GM23338 (cell line): ENCODE measurements at regions not wholly inside any gene's neighbourhood (a gene's known extent, or its start where the extent isn't known, plus 50 kb on each side); places are given as distances from the start of the nearest gene placed in this dataset.
"Not testable (repeated sequence)": the region's sequence is repeated elsewhere in the genome, so short reads cannot be mapped to it uniquely, and the experiment has no call there.

ENCODE experiments used
- ATAC-seq: fragments of 200-7000 bp; cut with Tn5 transposase; 3 replicates; pipeline ENCODE4 v1.9.1; 2020
- DNase-seq: peaks from one replicate; pipeline ENCODE4 v3.0.0-alpha.2; 2015; ENCODE audit warnings: low spot score
- H2AFZ ChIP-seq: fragments of 200-600 bp; sonication (generic); 2 replicates; pipeline ENCODE4 v1.8.0; 2016; ENCODE audit warnings: antibody characterized with exemption, mild to moderate bottlenecking, moderate library complexity
- H3F3A ChIP-seq: fragments of 200-600 bp; sonication (generic); replicated peaks from 2 replicates; pipeline ENCODE4 v1.8.0; 2017; ENCODE audit warnings: antibody characterized with exemption, mixed run types, low read depth
- H3K27ac ChIP-seq: fragments of 200-600 bp; sonication (generic); 2 replicates; pipeline ENCODE4 v1.6.1; 2016; ENCODE audit warnings: low read depth
- H3K27me3 ChIP-seq: fragments of 200-600 bp; sonication (generic); 2 replicates; pipeline ENCODE4 v1.8.0; 2016; ENCODE audit warnings: mild to moderate bottlenecking, mixed run types, moderate library complexity; ENCODE audit not compliant: insufficient read depth
- H3K36me3 ChIP-seq: fragments of 200-600 bp; sonication (generic); 2 replicates; pipeline ENCODE4 v1.8.0; 2016; ENCODE audit warnings: mild to moderate bottlenecking; ENCODE audit not compliant: insufficient read depth
- H3K4me1 ChIP-seq: fragments of 200-600 bp; sonication (generic); 2 replicates; pipeline ENCODE4 v1.8.0; 2016; ENCODE audit warnings: mild to moderate bottlenecking, moderate library complexity; ENCODE audit not compliant: insufficient read depth
- H3K4me2 ChIP-seq: fragments of 200-600 bp; sonication (generic); 2 replicates; pipeline ENCODE4 v1.7.1; 2017; ENCODE audit warnings: mixed run types
- H3K4me3 ChIP-seq: fragments of 200-600 bp; sonication (generic); 2 replicates; pipeline ENCODE4 v1.6.1; 2016; ENCODE audit warnings: mixed run types
- H3K79me2 ChIP-seq: fragments of 200-600 bp; sonication (generic); replicated peaks from 2 replicates; pipeline ENCODE4 v1.8.0; 2017; ENCODE audit warnings: mild to moderate bottlenecking; ENCODE audit not compliant: insufficient read depth
- H3K9me2 ChIP-seq: fragments of 200-600 bp; sonication (generic); 2 replicates; pipeline ENCODE4 v1.8.0; 2017; ENCODE audit not compliant: insufficient read depth
- H4K20me1 ChIP-seq: fragments of 200-600 bp; sonication (generic); replicated peaks from 2 replicates; pipeline ENCODE4 v1.8.0; 2017; ENCODE audit warnings: mild to moderate bottlenecking; ENCODE audit not compliant: insufficient read depth
- H3K27ac Mint-ChIP-seq: 2 replicates; pipeline ENCODE4 v1.8.0; 2020; ENCODE audit warnings: inconsistent platforms, mild to moderate bottlenecking, moderate library complexity, mixed read lengths
- H3K27me3 Mint-ChIP-seq: 3 replicates; pipeline ENCODE4 v1.8.0; 2022; ENCODE audit warnings: low read depth, mild to moderate bottlenecking, moderate library complexity, mixed read lengths, inconsistent platforms; ENCODE audit not compliant: insufficient read depth, poor library complexity
- H3K36me3 Mint-ChIP-seq: 3 replicates; pipeline ENCODE4 v1.8.0; 2021; ENCODE audit warnings: low read depth, mild to moderate bottlenecking, inconsistent platforms, moderate library complexity, mixed read lengths
- H3K4me1 Mint-ChIP-seq: 3 replicates; pipeline ENCODE4 v1.8.0; 2020; ENCODE audit warnings: mild to moderate bottlenecking, inconsistent platforms, mixed read lengths
- H3K4me3 Mint-ChIP-seq: 3 replicates; pipeline ENCODE4 v1.8.0; 2021; ENCODE audit warnings: moderate library complexity, mild to moderate bottlenecking, inconsistent platforms, mixed read lengths
- H3K9me3 Mint-ChIP-seq: 3 replicates; pipeline ENCODE4 v1.8.0; 2020; ENCODE audit warnings: moderate library complexity, mild to moderate bottlenecking, inconsistent platforms, mixed read lengths
- CREB1 ChIP-seq: fragments of 250-450 bp; sonication (Bioruptor Pico); IDR thresholded peaks from 2 replicates; pipeline ENCODE4 v1.5.0; 2020; ENCODE audit warnings: low read depth, mild to moderate bottlenecking, moderate library complexity
- EZH2phosphoT487 ChIP-seq: fragments of 200-600 bp; sonication (generic); IDR thresholded peaks from one replicate; pipeline ENCODE4 v1.8.1; 2018; ENCODE audit warnings: antibody characterized with exemption; ENCODE audit not compliant: unreplicated experiment
- STAT1 ChIP-seq: IDR thresholded peaks from one replicate; pipeline ENCODE4 v1.6.1; 2016; ENCODE audit warnings: antibody characterized with exemption; ENCODE audit not compliant: unreplicated experiment
- TF ChIP-seq, protein P1 (sequence below): IDR thresholded peaks from one replicate; pipeline ENCODE4 v1.6.1; 2018; ENCODE audit warnings: antibody characterized with exemption; ENCODE audit not compliant: unreplicated experiment
- TF ChIP-seq, protein P2 (sequence below): IDR thresholded peaks from 2 replicates; pipeline ENCODE4 v1.6.1; 2016; ENCODE audit warnings: antibody characterized with exemption

DNA sequence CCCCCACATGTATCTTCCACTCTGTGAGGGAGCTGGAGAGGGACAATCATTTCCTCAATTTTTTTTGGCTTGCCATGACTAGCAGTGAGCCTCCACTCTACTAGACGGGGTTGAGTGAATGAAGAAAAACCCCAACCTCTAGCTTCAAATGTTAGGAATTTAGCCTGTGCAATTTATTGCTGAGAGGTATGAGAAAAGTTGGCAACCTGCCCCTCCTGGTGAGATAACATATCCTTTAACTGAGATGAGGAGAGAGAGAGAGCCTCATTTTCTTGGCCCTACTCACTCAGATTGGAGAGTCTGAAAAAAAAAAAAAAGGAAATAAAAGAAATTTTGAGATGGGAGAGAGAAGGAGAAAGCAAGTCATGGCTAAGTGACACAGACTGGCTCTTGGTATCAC, 218.2 kb upstream of the CARD18 start (continued):
- TF ChIP-seq, protein P1, sequence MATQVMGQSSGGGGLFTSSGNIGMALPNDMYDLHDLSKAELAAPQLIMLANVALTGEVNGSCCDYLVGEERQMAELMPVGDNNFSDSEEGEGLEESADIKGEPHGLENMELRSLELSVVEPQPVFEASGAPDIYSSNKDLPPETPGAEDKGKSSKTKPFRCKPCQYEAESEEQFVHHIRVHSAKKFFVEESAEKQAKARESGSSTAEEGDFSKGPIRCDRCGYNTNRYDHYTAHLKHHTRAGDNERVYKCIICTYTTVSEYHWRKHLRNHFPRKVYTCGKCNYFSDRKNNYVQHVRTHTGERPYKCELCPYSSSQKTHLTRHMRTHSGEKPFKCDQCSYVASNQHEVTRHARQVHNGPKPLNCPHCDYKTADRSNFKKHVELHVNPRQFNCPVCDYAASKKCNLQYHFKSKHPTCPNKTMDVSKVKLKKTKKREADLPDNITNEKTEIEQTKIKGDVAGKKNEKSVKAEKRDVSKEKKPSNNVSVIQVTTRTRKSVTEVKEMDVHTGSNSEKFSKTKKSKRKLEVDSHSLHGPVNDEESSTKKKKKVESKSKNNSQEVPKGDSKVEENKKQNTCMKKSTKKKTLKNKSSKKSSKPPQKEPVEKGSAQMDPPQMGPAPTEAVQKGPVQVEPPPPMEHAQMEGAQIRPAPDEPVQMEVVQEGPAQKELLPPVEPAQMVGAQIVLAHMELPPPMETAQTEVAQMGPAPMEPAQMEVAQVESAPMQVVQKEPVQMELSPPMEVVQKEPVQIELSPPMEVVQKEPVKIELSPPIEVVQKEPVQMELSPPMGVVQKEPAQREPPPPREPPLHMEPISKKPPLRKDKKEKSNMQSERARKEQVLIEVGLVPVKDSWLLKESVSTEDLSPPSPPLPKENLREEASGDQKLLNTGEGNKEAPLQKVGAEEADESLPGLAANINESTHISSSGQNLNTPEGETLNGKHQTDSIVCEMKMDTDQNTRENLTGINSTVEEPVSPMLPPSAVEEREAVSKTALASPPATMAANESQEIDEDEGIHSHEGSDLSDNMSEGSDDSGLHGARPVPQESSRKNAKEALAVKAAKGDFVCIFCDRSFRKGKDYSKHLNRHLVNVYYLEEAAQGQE: no peak
- TF ChIP-seq EZH2phosphoT487 (no peak), STAT1 (no peak), CREB1 (CRISPR knock-in tag) (no peak)

DNA sequence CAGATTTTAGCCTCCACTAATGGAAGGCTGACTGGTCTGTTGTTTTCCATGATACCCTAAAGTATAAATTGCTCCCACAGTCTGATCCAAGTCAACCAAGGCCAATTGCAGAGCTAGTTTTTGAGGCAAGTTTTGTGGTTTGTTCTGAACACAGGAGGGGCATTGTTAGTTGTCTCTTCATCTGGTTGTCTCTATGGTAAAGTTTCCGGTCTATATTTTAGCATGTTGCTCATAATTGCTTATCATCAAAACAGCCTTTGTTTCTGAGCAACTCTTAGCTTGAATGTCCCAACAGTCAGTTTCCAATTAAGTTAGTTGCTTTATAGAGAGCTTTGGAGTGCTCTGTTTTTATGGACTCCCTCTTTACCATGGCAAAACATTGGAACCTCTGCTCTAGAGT, 217.6 kb upstream of the CARD18 start:
- no peak for DNase-seq
- no peaks in the 10 kb centered on the region for H3F3A ChIP-seq
- no peaks in the 10 kb centered on the region for H3K27me3 ChIP-seq
- H2AFZ ChIP-seq: peak overlapping the region; percentile 39
- Mint-ChIP-seq H3K36me3 (no peaks in the 10 kb centered on the region), H3K27ac (no peak overlapping the region), H3K27me3 (no peaks in the 10 kb centered on the region), H3K9me3 (no peaks in the 10 kb centered on the region), H3K4me1 (no peaks in the 10 kb centered on the region), H3K4me3 (no peak overlapping the region)
- no peaks in the 10 kb centered on the region for H3K4me1 ChIP-seq
- no peaks in the 10 kb centered on the region for H4K20me1 ChIP-seq
- ATAC-seq: no peak
- no peak overlapping the region for H3K4me2 ChIP-seq
- no peaks in the 10 kb centered on the region for H3K36me3 ChIP-seq
- H3K79me2 ChIP-seq: no peaks in the 10 kb centered on the region
- no peaks in the 10 kb centered on the region; the same call in 1 of the 2 replicates for H3K9me2 ChIP-seq
- no peak overlapping the region for H3K4me3 ChIP-seq
- no peak for TF ChIP-seq EZH2phosphoT487
- no peak for TF ChIP-seq STAT1
- TF ChIP-seq, protein P2, sequence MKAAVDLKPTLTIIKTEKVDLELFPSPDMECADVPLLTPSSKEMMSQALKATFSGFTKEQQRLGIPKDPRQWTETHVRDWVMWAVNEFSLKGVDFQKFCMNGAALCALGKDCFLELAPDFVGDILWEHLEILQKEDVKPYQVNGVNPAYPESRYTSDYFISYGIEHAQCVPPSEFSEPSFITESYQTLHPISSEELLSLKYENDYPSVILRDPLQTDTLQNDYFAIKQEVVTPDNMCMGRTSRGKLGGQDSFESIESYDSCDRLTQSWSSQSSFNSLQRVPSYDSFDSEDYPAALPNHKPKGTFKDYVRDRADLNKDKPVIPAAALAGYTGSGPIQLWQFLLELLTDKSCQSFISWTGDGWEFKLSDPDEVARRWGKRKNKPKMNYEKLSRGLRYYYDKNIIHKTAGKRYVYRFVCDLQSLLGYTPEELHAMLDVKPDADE: no peak
- no peak overlapping the region for H3K27ac ChIP-seq

DNA sequence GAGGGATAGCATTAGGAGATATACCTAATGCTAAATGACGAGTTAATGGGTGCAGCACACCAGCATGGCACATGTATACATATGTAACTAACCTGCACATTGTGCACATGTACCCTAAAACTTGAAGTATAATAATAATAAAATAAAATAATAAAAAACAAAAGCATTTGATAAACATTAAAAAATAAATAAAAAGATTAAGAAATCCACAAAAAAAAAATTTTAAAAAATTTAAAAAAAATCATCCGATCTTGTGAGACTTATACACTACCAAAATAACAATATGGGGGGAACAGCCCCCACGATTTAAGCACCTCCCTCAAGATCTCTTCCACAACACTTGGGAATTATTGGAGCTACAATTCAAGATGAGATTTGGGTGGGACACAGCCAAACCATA, 210.3 kb upstream of the CARD18 start:
- not testable (repeated sequence) for DNase-seq, H3K4me3 Mint-ChIP-seq, H3K27me3 ChIP-seq, H3K36me3 ChIP-seq, H2AFZ ChIP-seq, H4K20me1 ChIP-seq, H3K79me2 ChIP-seq, H3K4me1 ChIP-seq, H3K27me3 Mint-ChIP-seq, H3K4me3 ChIP-seq, H3K27ac Mint-ChIP-seq, H3K4me1 Mint-ChIP-seq, H3K9me2 ChIP-seq, H3F3A ChIP-seq, H3K27ac ChIP-seq, H3K4me2 ChIP-seq, ATAC-seq
- H3K9me3 Mint-ChIP-seq: peaks cover 18% of the 10 kb centered on the region
- peaks cover 20% of the 10 kb centered on the region; the same call in 2 of the 3 replicates for H3K36me3 Mint-ChIP-seq
